Upper lobe of left lung (tissue), 4 donors: ENCODE measurements at regions not wholly inside any gene's neighbourhood (a gene's known extent, or its start where the extent isn't known, plus 50 kb on each side); places are given as distances from the start of the nearest gene placed in this dataset.

Experiments
- EP300 ChIP-seq, 4 donors: sonication (generic); formaldehyde crosslinking; IDR thresholded peaks; one replicate each; pipeline ENCODE4 v1.5.1; 2017; ENCODE audit warnings: antibody characterized with exemption in 4 of 4, control low read depth in 2 of 4
- POLR2A ChIP-seq, 4 donors: fragments of 450-650 bp; IDR thresholded peaks; one replicate each; pipeline ENCODE4 v1.5.1; 2016 to 2017; ENCODE audit warnings: antibody characterized with exemption in 4 of 4, mild to moderate bottlenecking in 2 of 4
- POLR2AphosphoS5 ChIP-seq, 2 donors: sonication (generic); formaldehyde crosslinking; IDR thresholded peaks; one replicate each; pipeline ENCODE4 v1.5.1; 2017; ENCODE audit warnings: antibody characterized with exemption in 2 of 2
- TF ChIP-seq, protein P1 (sequence below), 6 experiments: fragments of 450-650 bp in 4 of 6; fragments of 200-600 bp in 2 of 6; sonication (generic) in 2 of 6; IDR thresholded peaks; one replicate each; pipeline ENCODE4 v1.5.1; 2016 to 2019; ENCODE audit warnings: antibody characterized with exemption in 6 of 6

DNA sequence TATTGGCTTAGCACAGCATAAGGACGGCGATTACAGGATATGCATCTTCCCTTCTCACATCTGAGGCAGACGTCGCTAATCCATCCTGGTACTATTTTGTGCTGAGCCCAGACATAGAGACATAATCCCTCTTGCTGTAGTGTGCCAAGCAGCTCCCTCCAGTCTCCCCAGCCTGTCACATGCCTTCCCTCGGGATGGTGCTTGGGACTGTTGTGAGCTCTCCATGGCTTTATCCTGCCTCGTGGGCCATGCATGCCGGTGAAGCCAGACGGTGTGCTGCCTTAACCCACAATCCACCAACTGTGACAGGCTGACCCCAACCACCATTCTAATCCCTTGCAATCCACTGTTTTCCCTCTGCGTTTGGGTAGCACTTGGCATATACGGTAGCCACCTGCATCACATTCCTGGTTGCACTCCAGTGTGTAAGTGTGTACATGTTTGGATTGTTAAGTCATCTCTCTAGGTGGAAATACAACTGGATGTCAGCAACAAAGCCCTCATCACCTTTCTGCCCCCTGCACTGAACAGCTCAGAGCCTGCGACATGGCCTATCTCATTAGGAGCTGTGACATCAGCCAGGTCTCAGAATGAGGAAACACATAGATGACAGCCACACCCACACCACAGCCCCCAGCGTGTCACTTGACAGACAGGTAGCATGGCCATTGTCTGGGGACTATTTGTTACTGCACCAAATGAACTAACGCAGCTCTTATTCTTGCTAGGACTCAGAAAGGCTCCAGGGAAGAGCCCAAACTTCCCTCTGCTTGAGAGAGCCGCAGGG is 374.8 kb upstream of the CDH4 start:
- TF ChIP-seq, protein P1, sequence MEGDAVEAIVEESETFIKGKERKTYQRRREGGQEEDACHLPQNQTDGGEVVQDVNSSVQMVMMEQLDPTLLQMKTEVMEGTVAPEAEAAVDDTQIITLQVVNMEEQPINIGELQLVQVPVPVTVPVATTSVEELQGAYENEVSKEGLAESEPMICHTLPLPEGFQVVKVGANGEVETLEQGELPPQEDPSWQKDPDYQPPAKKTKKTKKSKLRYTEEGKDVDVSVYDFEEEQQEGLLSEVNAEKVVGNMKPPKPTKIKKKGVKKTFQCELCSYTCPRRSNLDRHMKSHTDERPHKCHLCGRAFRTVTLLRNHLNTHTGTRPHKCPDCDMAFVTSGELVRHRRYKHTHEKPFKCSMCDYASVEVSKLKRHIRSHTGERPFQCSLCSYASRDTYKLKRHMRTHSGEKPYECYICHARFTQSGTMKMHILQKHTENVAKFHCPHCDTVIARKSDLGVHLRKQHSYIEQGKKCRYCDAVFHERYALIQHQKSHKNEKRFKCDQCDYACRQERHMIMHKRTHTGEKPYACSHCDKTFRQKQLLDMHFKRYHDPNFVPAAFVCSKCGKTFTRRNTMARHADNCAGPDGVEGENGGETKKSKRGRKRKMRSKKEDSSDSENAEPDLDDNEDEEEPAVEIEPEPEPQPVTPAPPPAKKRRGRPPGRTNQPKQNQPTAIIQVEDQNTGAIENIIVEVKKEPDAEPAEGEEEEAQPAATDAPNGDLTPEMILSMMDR (IDR thresholded peaks at IDR 0.05) = no peak
- TF ChIP-seq EP300 (IDR thresholded peaks at IDR 0.05) (no peak), POLR2AphosphoS5 (IDR thresholded peaks at IDR 0.05) (no peak), POLR2A (IDR thresholded peaks at IDR 0.05) (no peak)
